K562 (cell line): ENCODE measurements at regions not wholly inside any gene's neighbourhood (a gene's known extent, or its start where the extent isn't known, plus 50 kb on each side); places are given as distances from the start of the nearest gene placed in this dataset.

Experiments
- ATAC-seq: fragments of 200-7000 bp; cut with Tn5 transposase; 3 replicates; pipeline ENCODE4 v1.9.1; 2020; ENCODE audit warnings: moderate library complexity
- BruUV-seq: library from RNA; stranded (reverse); fragments of 400-500 nt; replicated peaks from 2 replicates; lab custom pipeline; 2021; lab: Mats Ljungman, UMichigan
- CTCF ChIA-PET: fragments of 300-600 bp; formaldehyde crosslinking; extraction: SDS; loops from one replicate; lab custom pipeline; 2021; ENCODE audit warnings: low intra/inter-chr PET ratio; lab: Yijun Ruan, JAX
- POLR2A ChIA-PET: fragments of 300-600, 350-650 bp; sonication (Branson Sonifier 250); formaldehyde crosslinking; extraction: SDS; loops from one replicate; lab custom pipeline; 2021; ENCODE audit warnings: antibody characterized with exemption, inconsistent platforms; lab: Yijun Ruan, JAX
- DNase-seq, 4 experiments: peaks; one replicate each; pipeline versions ENCODE4 v3.0.0 to v3.0.0-alpha.2; 2011 to 2018; ENCODE audit warnings: low spot score in 3 of 4, mixed read lengths in 3 of 4; ENCODE audit errors: extremely low read depth in 1 of 4
- FAIRE-seq: peaks from 2 replicates; lab custom pipeline; 2011; peaks lifted over from hg19 to GRCh38; lab: Jason Lieb, UNC
- H2AFZ ChIP-seq: 2 replicates; pipeline ENCODE4 v1.6.0; 2011; ENCODE audit warnings: low read depth, low read length, control low read depth, inconsistent platforms
- H3K27ac ChIP-seq: fragments of 200-600 bp; 3 replicates; pipeline ENCODE4 v1.8.0; 2011; ENCODE audit warnings: low read depth, mild to moderate bottlenecking, control low read depth, inconsistent platforms, low read length, moderate library complexity, mixed read lengths; ENCODE audit errors: extremely low read depth
- H3K27me3 ChIP-seq, 2 experiments: fragments of 300-600 bp in 1 of 2; 2 replicates in 1 of 2; 3 replicates in 1 of 2; pipeline versions ENCODE4 v1.6.0 to v1.8.0; 2011; ENCODE audit warnings: inconsistent platforms in 2 of 2, low read length in 2 of 2, mild to moderate bottlenecking in 1 of 2, mixed read lengths in 1 of 2, moderate library complexity in 1 of 2; ENCODE audit not compliant: control insufficient read depth in 2 of 2, insufficient read depth in 2 of 2
- H3K36me3 ChIP-seq: fragments of 300-600 bp; 3 replicates; pipeline ENCODE4 v1.8.0; 2011; ENCODE audit warnings: mild to moderate bottlenecking, low read length, inconsistent platforms; ENCODE audit not compliant: control insufficient read depth, insufficient read depth
- H3K4me1 ChIP-seq, 2 experiments: fragments of 200-600 bp in 1 of 2; replicated peaks in 1 of 2; 2 replicates in 1 of 2; 3 replicates in 1 of 2; pipeline versions ENCODE4 v1.5.1 to v1.8.0; 2011; ENCODE audit warnings: inconsistent platforms in 2 of 2, low read length in 2 of 2, mild to moderate bottlenecking in 1 of 2, mixed read lengths in 1 of 2, moderate library complexity in 1 of 2; ENCODE audit not compliant: control insufficient read depth in 2 of 2, insufficient read depth in 2 of 2
- H3K4me2 ChIP-seq: 2 replicates; pipeline ENCODE4 v1.6.1; 2011; ENCODE audit warnings: low read length, control low read depth, inconsistent platforms, mixed read lengths; ENCODE audit not compliant: insufficient read depth
- H3K4me3 ChIP-seq: fragments of 200-600 bp; sonication (generic), shearing (Covaris generic); 2 replicates; pipeline ENCODE4 v1.5.1; 2016; ENCODE audit warnings: control low read depth, inconsistent platforms
- H3K79me2 ChIP-seq: fragments of 200-600 bp; 3 replicates; pipeline ENCODE4 v1.8.0; 2011; ENCODE audit warnings: low read length, inconsistent platforms; ENCODE audit not compliant: control insufficient read depth, insufficient read depth
- H3K9ac ChIP-seq, 2 experiments: 2 replicates each; pipeline versions ENCODE4 v1.6.0 to v1.6.1; 2011; ENCODE audit warnings: low read depth in 2 of 2, low read length in 2 of 2, control low read depth in 1 of 2, inconsistent platforms in 1 of 2, mild to moderate bottlenecking in 1 of 2, mixed read lengths in 1 of 2; ENCODE audit not compliant: insufficient read depth in 1 of 2
- H3K9me1 ChIP-seq: one replicate; pipeline ENCODE4 v1.6.0; 2011; ENCODE audit warnings: inconsistent platforms, mild to moderate bottlenecking, low read length, moderate library complexity; ENCODE audit not compliant: control insufficient read depth, insufficient read depth
- H3K9me3 ChIP-seq: replicated peaks from 2 replicates; pipeline ENCODE4 v1.5.1; 2011; ENCODE audit warnings: low read depth, low read length, inconsistent platforms; ENCODE audit not compliant: control insufficient read depth, insufficient read depth
- H4K20me1 ChIP-seq: replicated peaks from 2 replicates; pipeline ENCODE4 v1.6.1; 2011; ENCODE audit warnings: low read length, inconsistent platforms, mixed read lengths; ENCODE audit not compliant: control insufficient read depth, insufficient read depth
- CSDE1 ChIP-seq, 2 experiments: fragments of 450-650 bp; IDR thresholded peaks; 2 replicates each; pipeline ENCODE4 v1.6.1; 2016; ENCODE audit warnings: mild to moderate bottlenecking in 1 of 2
- E2F1 ChIP-seq: sonication (generic); formaldehyde crosslinking; IDR thresholded peaks from 2 replicates; pipeline ENCODE4 v1.8.1; 2023; ENCODE audit warnings: mild to moderate bottlenecking, missing genetic modification reagents, moderate library complexity
- JUND ChIP-seq, 2 experiments: IDR thresholded peaks; 2 replicates in 1 of 2; 3 replicates in 1 of 2; pipeline ENCODE4 v1.6.1; 2011; ENCODE audit warnings: borderline replicate concordance in 2 of 2, low read depth in 2 of 2, low read length in 2 of 2, improper control_type of control experiment in 1 of 2, missing biosample characterization in 1 of 2, missing genetic modification characterization in 1 of 2, missing genetic modification reagents in 1 of 2
- ZNF12 ChIP-seq: sonication (generic); formaldehyde crosslinking; IDR thresholded peaks from 2 replicates; pipeline ENCODE4 v1.4.0; 2020; ENCODE audit warnings: mild to moderate bottlenecking, missing genetic modification reagents
- ZNF134 ChIP-seq: fragments of 250-450 bp; sonication (Bioruptor Pico); conservative IDR thresholded peaks from 2 replicates; pipeline ENCODE4 v1.4.0; 2020
- ZNF212 ChIP-seq: fragments of 450-650 bp; formaldehyde crosslinking; IDR thresholded peaks from 2 replicates; pipeline ENCODE4 v1.4.0; 2020; ENCODE audit warnings: mild to moderate bottlenecking
- WGBS: fragments of 100-300 bp; shearing (Covaris generic); methylation state at CpG from one replicate; pipeline ENCODE4 v1.1.6; 2016; ENCODE audit warnings: low coverage, mixed read lengths; ENCODE audit not compliant: insufficient coverage; ENCODE audit errors: missing lambda C conversion rate; 5-methylcytosine and 5-hydroxymethylcytosine counted together
- in situ Hi-C: fragments of 300-500 bp; cut with MboI; formaldehyde crosslinking; loops from 4 replicates; pipeline ENCODE4 v1.15.0; 2018; ENCODE audit warnings: inconsistent platforms, mixed read lengths
- intact Hi-C: fragments of 100-400 bp; cut with micrococcal nuclease; formaldehyde crosslinking; loops from 2 replicates; pipeline ENCODE4 v1.14.2; 2022

- Histone ChIP-seq H3K9me1 (no peaks in the 10 kb centered on the region), H3K4me1 (no peaks in the 10 kb centered on the region), H3K79me2 (no peaks in the 10 kb centered on the region), H3K27me3 (no peaks in the 10 kb centered on the region), H3K4me2 (no peak overlapping the region), H3K4me3 (no peak overlapping the region), H2AFZ (no peak overlapping the region), H3K27ac (no peak overlapping the region), H4K20me1 (no peaks in the 10 kb centered on the region), H3K9me3 (no peaks in the 10 kb centered on the region), H3K9ac (no peak overlapping the region), H3K36me3 (no peaks in the 10 kb centered on the region)
- ChIA-PET CTCF (no interaction called here), POLR2A (no interaction called here)
- FAIRE-seq: no peak
- TF ChIP-seq ZNF134: peak; percentile 93
- TF ChIP-seq ZNF12 (CRISPR knock-in tag): no peak
- TF ChIP-seq CSDE1 (IDR thresholded peaks at IDR 0.05): no peak
- no peak for TF ChIP-seq JUND (IDR thresholded peaks at IDR 0.05; ENCODE audit: borderline replicate concordance, low read depth, low read length)
- no peak for TF ChIP-seq JUND (tag; IDR thresholded peaks at IDR 0.05; ENCODE audit: borderline replicate concordance, low read depth, low read length)
- TF ChIP-seq E2F1: no peak
- no peak for TF ChIP-seq ZNF212
- intact Hi-C loops (no loop called here), in situ Hi-C loops (no loop called here)
- ATAC-seq: no peak
- WGBS: 0% methylated on average over 4 of the region's 4 CpGs
- no peak for DNase-seq
- no TSS peak for BruUV-seq
Observed at GRCh38 chr2:180596453-180596852, 384.0 kb upstream of the UBE2E3 start.
